ENCODE measurements at regions not wholly inside any gene's neighbourhood (a gene's known extent, or its start where the extent isn't known, plus 50 kb on each side); places are given as distances from the start of the nearest gene placed in this dataset.

DNA sequence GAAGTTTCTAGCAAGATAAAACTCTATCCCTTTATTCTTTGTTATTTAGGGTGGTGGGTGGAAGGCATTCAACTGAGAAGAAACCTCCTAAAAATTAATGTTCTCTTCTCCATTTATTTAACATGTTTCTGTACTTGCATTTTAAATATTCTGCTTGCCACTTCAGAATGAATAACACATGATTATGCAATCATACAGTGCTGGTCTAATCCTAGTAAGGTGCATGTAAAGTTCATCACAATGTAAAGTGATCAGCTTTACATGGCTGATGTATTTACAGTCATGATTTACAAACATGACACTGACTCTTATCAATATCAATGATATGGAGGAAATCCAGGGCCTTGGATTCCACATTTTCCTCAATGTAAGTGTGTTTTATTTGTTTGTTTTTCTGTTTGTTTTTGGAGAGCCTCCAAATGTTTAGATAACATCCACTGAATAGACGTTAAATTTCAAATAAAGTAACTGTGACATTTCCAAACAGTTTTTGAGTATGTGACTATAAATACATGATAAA is 342.1 kb upstream of the CTSO start:
- H3K4me3 Mint-ChIP-seq, result no peak overlapping the region
- Histone ChIP-seq H3K9me2 (ENCODE audit: insufficient read depth) (no peaks in the 10 kb centered on the region), H4K20me1 (replicated peaks; ENCODE audit: insufficient read depth) (no peaks in the 10 kb centered on the region), H3K27me3 (ENCODE audit: insufficient read depth) (no peaks in the 10 kb centered on the region), H3K4me1 (ENCODE audit: insufficient read depth) (peaks cover 2% of the 10 kb centered on the region), H3K79me2 (replicated peaks; ENCODE audit: insufficient read depth) (no peaks in the 10 kb centered on the region), H3K36me3 (ENCODE audit: insufficient read depth) (no peaks in the 10 kb centered on the region), H3K4me2 (no peak overlapping the region), H3K4me3 (no peak overlapping the region), H3K27ac (ENCODE audit: low read depth) (no peak overlapping the region), H2AFZ (no peak overlapping the region), H3F3A (replicated peaks; ENCODE audit: low read depth) (no peaks in the 10 kb centered on the region)
- H3K27ac Mint-ChIP-seq, result no peak overlapping the region
- no peak for TF ChIP-seq JUNB (IDR thresholded peaks at IDR 0.05; ENCODE audit: unreplicated experiment)
- no peak for TF ChIP-seq ETS1 (IDR thresholded peaks at IDR 0.05)
- no peak for TF ChIP-seq ZNF331 (CRISPR knock-in tag; IDR thresholded peaks at IDR 0.05; ENCODE audit: low read depth)
- no peak for TF ChIP-seq ZNF114 (CRISPR knock-in tag; IDR thresholded peaks at IDR 0.05)
- no peak for TF ChIP-seq STAT1 (IDR thresholded peaks at IDR 0.05; ENCODE audit: unreplicated experiment)
- TF ChIP-seq, protein P1, sequence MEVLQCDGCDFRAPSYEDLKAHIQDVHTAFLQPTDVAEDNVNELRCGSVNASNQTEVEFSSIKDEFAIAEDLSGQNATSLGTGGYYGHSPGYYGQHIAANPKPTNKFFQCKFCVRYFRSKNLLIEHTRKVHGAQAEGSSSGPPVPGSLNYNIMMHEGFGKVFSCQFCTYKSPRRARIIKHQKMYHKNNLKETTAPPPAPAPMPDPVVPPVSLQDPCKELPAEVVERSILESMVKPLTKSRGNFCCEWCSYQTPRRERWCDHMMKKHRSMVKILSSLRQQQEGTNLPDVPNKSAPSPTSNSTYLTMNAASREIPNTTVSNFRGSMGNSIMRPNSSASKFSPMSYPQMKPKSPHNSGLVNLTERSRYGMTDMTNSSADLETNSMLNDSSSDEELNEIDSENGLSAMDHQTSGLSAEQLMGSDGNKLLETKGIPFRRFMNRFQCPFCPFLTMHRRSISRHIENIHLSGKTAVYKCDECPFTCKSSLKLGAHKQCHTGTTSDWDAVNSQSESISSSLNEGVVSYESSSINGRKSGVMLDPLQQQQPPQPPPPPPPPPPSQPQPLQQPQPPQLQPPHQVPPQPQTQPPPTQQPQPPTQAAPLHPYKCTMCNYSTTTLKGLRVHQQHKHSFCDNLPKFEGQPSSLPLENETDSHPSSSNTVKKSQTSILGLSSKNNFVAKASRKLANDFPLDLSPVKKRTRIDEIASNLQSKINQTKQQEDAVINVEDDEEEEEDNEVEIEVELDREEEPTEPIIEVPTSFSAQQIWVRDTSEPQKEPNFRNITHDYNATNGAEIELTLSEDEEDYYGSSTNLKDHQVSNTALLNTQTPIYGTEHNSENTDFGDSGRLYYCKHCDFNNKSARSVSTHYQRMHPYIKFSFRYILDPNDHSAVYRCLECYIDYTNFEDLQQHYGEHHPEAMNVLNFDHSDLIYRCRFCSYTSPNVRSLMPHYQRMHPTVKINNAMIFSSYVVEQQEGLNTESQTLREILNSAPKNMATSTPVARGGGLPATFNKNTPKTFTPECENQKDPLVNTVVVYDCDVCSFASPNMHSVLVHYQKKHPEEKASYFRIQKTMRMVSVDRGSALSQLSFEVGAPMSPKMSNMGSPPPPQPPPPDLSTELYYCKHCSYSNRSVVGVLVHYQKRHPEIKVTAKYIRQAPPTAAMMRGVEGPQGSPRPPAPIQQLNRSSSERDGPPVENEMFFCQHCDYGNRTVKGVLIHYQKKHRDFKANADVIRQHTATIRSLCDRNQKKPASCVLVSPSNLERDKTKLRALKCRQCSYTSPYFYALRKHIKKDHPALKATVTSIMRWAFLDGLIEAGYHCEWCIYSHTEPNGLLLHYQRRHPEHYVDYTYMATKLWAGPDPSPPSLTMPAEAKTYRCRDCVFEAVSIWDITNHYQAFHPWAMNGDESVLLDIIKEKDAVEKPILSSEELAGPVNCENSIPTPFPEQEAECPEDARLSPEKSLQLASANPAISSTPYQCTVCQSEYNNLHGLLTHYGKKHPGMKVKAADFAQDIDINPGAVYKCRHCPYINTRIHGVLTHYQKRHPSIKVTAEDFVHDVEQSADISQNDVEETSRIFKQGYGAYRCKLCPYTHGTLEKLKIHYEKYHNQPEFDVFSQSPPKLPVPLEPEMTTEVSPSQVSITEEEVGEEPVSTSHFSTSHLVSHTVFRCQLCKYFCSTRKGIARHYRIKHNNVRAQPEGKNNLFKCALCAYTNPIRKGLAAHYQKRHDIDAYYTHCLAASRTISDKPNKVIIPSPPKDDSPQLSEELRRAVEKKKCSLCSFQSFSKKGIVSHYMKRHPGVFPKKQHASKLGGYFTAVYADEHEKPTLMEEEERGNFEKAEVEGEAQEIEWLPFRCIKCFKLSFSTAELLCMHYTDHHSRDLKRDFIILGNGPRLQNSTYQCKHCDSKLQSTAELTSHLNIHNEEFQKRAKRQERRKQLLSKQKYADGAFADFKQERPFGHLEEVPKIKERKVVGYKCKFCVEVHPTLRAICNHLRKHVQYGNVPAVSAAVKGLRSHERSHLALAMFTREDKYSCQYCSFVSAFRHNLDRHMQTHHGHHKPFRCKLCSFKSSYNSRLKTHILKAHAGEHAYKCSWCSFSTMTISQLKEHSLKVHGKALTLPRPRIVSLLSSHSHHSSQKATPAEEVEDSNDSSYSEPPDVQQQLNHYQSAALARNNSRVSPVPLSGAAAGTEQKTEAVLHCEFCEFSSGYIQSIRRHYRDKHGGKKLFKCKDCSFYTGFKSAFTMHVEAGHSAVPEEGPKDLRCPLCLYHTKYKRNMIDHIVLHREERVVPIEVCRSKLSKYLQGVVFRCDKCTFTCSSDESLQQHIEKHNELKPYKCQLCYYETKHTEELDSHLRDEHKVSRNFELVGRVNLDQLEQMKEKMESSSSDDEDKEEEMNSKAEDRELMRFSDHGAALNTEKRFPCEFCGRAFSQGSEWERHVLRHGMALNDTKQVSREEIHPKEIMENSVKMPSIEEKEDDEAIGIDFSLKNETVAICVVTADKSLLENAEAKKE (CRISPR knock-in tag; IDR thresholded peaks at IDR 0.05), result no peak
- TF ChIP-seq EZH2 (IDR thresholded peaks at IDR 0.05; ENCODE audit: low read depth, unreplicated experiment), result no peak
- TF ChIP-seq, protein P2, sequence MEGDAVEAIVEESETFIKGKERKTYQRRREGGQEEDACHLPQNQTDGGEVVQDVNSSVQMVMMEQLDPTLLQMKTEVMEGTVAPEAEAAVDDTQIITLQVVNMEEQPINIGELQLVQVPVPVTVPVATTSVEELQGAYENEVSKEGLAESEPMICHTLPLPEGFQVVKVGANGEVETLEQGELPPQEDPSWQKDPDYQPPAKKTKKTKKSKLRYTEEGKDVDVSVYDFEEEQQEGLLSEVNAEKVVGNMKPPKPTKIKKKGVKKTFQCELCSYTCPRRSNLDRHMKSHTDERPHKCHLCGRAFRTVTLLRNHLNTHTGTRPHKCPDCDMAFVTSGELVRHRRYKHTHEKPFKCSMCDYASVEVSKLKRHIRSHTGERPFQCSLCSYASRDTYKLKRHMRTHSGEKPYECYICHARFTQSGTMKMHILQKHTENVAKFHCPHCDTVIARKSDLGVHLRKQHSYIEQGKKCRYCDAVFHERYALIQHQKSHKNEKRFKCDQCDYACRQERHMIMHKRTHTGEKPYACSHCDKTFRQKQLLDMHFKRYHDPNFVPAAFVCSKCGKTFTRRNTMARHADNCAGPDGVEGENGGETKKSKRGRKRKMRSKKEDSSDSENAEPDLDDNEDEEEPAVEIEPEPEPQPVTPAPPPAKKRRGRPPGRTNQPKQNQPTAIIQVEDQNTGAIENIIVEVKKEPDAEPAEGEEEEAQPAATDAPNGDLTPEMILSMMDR (conservative IDR thresholded peaks at IDR 0.05; ENCODE audit: low read depth in 2 of 2), result no peak
- no peak for TF ChIP-seq EZH2phosphoT487 (IDR thresholded peaks at IDR 0.05; ENCODE audit: unreplicated experiment)
- TF ChIP-seq, protein P3, sequence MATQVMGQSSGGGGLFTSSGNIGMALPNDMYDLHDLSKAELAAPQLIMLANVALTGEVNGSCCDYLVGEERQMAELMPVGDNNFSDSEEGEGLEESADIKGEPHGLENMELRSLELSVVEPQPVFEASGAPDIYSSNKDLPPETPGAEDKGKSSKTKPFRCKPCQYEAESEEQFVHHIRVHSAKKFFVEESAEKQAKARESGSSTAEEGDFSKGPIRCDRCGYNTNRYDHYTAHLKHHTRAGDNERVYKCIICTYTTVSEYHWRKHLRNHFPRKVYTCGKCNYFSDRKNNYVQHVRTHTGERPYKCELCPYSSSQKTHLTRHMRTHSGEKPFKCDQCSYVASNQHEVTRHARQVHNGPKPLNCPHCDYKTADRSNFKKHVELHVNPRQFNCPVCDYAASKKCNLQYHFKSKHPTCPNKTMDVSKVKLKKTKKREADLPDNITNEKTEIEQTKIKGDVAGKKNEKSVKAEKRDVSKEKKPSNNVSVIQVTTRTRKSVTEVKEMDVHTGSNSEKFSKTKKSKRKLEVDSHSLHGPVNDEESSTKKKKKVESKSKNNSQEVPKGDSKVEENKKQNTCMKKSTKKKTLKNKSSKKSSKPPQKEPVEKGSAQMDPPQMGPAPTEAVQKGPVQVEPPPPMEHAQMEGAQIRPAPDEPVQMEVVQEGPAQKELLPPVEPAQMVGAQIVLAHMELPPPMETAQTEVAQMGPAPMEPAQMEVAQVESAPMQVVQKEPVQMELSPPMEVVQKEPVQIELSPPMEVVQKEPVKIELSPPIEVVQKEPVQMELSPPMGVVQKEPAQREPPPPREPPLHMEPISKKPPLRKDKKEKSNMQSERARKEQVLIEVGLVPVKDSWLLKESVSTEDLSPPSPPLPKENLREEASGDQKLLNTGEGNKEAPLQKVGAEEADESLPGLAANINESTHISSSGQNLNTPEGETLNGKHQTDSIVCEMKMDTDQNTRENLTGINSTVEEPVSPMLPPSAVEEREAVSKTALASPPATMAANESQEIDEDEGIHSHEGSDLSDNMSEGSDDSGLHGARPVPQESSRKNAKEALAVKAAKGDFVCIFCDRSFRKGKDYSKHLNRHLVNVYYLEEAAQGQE (IDR thresholded peaks at IDR 0.05; ENCODE audit: unreplicated experiment), result no peak
- TF ChIP-seq POLR2AphosphoS5 (IDR thresholded peaks at IDR 0.05; ENCODE audit: low read depth), result no peak
- no peak for TF ChIP-seq CREB1 (CRISPR knock-in tag; IDR thresholded peaks at IDR 0.05; ENCODE audit: low read depth)
- TF ChIP-seq NANOG (IDR thresholded peaks at IDR 0.05; ENCODE audit: borderline replicate concordance), result no peak
- H3K4me1 Mint-ChIP-seq, result peaks cover 7% of the 10 kb centered on the region; the same call in 2 of the 3 replicates
- no peaks in the 10 kb centered on the region for H3K36me3 Mint-ChIP-seq (ENCODE audit: low read depth)
- no peak for DNase-seq (ENCODE audit: low spot score)
- no peaks in the 10 kb centered on the region for H3K9me3 Mint-ChIP-seq
- ATAC-seq, result no peak
- H3K27me3 Mint-ChIP-seq (ENCODE audit: insufficient read depth, low read depth, poor library complexity), result no peaks in the 10 kb centered on the region

All from GM23338 (cell line).